ENCODE measurements at regions not wholly inside any gene's neighbourhood (a gene's known extent, or its start where the extent isn't known, plus 50 kb on each side); places are given as distances from the start of the nearest gene placed in this dataset.

DNA sequence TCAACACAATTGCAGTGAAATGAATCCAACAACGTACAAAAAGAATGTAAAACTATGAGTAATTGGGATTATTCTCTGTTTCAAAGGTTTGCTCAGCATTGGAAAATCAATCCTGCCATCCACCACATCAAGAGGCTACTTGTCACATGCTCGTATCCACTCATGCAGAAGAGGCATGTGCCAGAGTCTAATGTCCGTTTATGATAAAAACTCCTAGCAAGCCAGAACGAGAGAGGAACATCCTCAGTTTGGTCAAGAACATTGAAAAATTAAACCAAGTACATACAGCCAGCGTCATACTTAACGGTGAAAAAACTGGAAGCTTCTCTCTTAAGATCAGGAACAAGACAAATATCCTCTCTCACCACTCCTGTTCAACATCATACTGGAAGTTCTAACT is 563.9 kb upstream of the TMEM132C start:
- no peaks in the 10 kb centered on the region for H3K79me2 ChIP-seq (ENCODE audit: control insufficient read depth, insufficient read depth, low read length)
- no peaks in the 10 kb centered on the region for H3K9me1 ChIP-seq (replicated peaks; ENCODE audit: control insufficient read depth, extremely low read depth, insufficient read depth, low read length)
- dilution Hi-C loops (cut with MboI; ENCODE audit: extremely low pct_ligation_motif_present, low sequenced_read_pairs) (no loop called here), intact Hi-C loops (cut with micrococcal nuclease) (no loop called here)
- no peak for DNase-seq (ENCODE audit: low read depth, low spot score)
- H3K4me1 ChIP-seq (ENCODE audit: control insufficient read depth, extremely low read depth, insufficient read depth, low read length) = no peaks in the 10 kb centered on the region
- H4K20me1 ChIP-seq (replicated peaks; ENCODE audit: control insufficient read depth, extremely low read depth, insufficient read depth, low read length) = no peaks in the 10 kb centered on the region
- CTCF ChIA-PET = no interaction called here
- FAIRE-seq = no peak
- no peak overlapping the region for H3K4me3 ChIP-seq (replicated peaks in 1 of 3; ENCODE audit: insufficient read depth in 1 of 3, low read depth in 1 of 3, low read length in 3 of 3)
- no peak overlapping the region for H2AFZ ChIP-seq (ENCODE audit: low read depth, low read length)
- no peak overlapping the region for H3K9ac ChIP-seq (replicated peaks; ENCODE audit: extremely low read depth, insufficient read depth, low read length)
- H3K27me3 ChIP-seq (ENCODE audit: control insufficient read depth in 2 of 2, insufficient read depth in 2 of 2, low read length in 2 of 2) = no peaks in the 10 kb centered on the region
- no peaks in the 10 kb centered on the region for H3K36me3 ChIP-seq (ENCODE audit: control insufficient read depth in 2 of 2, extremely low read depth in 1 of 2, insufficient read depth in 2 of 2, low read length in 2 of 2)
- TF ChIP-seq, protein P1, sequence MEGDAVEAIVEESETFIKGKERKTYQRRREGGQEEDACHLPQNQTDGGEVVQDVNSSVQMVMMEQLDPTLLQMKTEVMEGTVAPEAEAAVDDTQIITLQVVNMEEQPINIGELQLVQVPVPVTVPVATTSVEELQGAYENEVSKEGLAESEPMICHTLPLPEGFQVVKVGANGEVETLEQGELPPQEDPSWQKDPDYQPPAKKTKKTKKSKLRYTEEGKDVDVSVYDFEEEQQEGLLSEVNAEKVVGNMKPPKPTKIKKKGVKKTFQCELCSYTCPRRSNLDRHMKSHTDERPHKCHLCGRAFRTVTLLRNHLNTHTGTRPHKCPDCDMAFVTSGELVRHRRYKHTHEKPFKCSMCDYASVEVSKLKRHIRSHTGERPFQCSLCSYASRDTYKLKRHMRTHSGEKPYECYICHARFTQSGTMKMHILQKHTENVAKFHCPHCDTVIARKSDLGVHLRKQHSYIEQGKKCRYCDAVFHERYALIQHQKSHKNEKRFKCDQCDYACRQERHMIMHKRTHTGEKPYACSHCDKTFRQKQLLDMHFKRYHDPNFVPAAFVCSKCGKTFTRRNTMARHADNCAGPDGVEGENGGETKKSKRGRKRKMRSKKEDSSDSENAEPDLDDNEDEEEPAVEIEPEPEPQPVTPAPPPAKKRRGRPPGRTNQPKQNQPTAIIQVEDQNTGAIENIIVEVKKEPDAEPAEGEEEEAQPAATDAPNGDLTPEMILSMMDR (IDR thresholded peaks at IDR 0.05; ENCODE audit: extremely low read depth in 1 of 2, insufficient read depth in 1 of 2, low read depth in 1 of 2, low read length in 2 of 2) = no peak
- no peak for TF ChIP-seq EZH2 (IDR thresholded peaks at IDR 0.05; ENCODE audit: borderline replicate concordance, low read depth, low read length, severe bottlenecking)
- no peak for TF ChIP-seq POLR2AphosphoS5 (IDR thresholded peaks at IDR 0.05; ENCODE audit: insufficient read depth, low read depth, low read length)
- peaks cover 8% of the 10 kb centered on the region for H3K9me3 ChIP-seq (replicated peaks; ENCODE audit: control insufficient read depth, insufficient read depth, low read length)
- H3K27ac ChIP-seq (ENCODE audit: insufficient read depth, low read depth, low read length) = no peak overlapping the region
- no TSS peak for BruUV-seq (replicated peaks)
- POLR2A ChIA-PET = no interaction called here
- no peak overlapping the region for H3K4me2 ChIP-seq (ENCODE audit: insufficient read depth, low read length)

DNA sequence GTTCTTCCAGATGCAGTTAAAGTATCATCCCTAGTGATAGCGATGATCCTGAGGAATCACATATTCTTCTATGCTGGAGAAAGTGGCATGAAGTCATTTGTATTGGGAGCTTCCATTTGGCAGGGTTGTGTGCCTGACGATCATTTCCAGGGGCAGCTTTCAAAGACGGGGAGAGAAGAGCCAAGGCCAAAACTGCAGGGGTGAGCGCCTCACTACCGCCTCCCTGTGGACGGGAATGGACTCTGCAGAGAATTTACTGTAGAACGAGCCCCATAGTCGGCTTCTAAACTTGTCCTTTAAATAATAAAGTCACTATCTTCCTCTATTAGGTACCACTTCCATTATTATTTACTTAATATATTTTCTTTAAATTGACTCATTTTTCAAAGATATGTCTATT is 555.9 kb upstream of the TMEM132C start:
- H3K4me2 ChIP-seq (ENCODE audit: insufficient read depth, low read length) = no peak overlapping the region
- no peak overlapping the region for H3K9ac ChIP-seq (replicated peaks; ENCODE audit: extremely low read depth, insufficient read depth, low read length)
- dilution Hi-C loops (cut with MboI; ENCODE audit: extremely low pct_ligation_motif_present, low sequenced_read_pairs) (no loop called here), intact Hi-C loops (cut with micrococcal nuclease) (no loop called here)
- CTCF ChIA-PET = no interaction called here
- H3K9me1 ChIP-seq (replicated peaks; ENCODE audit: control insufficient read depth, extremely low read depth, insufficient read depth, low read length) = no peaks in the 10 kb centered on the region
- POLR2A ChIA-PET = no interaction called here
- no peaks in the 10 kb centered on the region for H3K27me3 ChIP-seq (ENCODE audit: control insufficient read depth in 2 of 2, insufficient read depth in 2 of 2, low read length in 2 of 2)
- no peak overlapping the region for H3K27ac ChIP-seq (ENCODE audit: insufficient read depth, low read depth, low read length)
- H3K4me3 ChIP-seq (replicated peaks in 1 of 3; ENCODE audit: insufficient read depth in 1 of 3, low read depth in 1 of 3, low read length in 3 of 3) = no peak overlapping the region
- no peaks in the 10 kb centered on the region for H3K9me3 ChIP-seq (replicated peaks; ENCODE audit: control insufficient read depth, insufficient read depth, low read length)
- H4K20me1 ChIP-seq (replicated peaks; ENCODE audit: control insufficient read depth, extremely low read depth, insufficient read depth, low read length) = no peaks in the 10 kb centered on the region
- no peaks in the 10 kb centered on the region for H3K36me3 ChIP-seq (ENCODE audit: control insufficient read depth in 2 of 2, extremely low read depth in 1 of 2, insufficient read depth in 2 of 2, low read length in 2 of 2)
- DNase-seq (ENCODE audit: low read depth, low spot score) (no peak), FAIRE-seq (no peak)
- H3K79me2 ChIP-seq (ENCODE audit: control insufficient read depth, insufficient read depth, low read length) = no peaks in the 10 kb centered on the region
- H3K4me1 ChIP-seq (ENCODE audit: control insufficient read depth, extremely low read depth, insufficient read depth, low read length) = no peaks in the 10 kb centered on the region
- TF ChIP-seq, protein P2, sequence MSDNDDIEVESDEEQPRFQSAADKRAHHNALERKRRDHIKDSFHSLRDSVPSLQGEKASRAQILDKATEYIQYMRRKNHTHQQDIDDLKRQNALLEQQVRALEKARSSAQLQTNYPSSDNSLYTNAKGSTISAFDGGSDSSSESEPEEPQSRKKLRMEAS (IDR thresholded peaks at IDR 0.05; ENCODE audit: insufficient read depth, insufficient read length) = no peak
- no peak for TF ChIP-seq GATA2 (IDR thresholded peaks at IDR 0.05; ENCODE audit: insufficient read depth, insufficient read length, low read depth, low read length)
- no peak overlapping the region for H2AFZ ChIP-seq (ENCODE audit: low read depth, low read length)
- no TSS peak for BruUV-seq (replicated peaks)

Measured in endothelial cell of umbilical vein (primary cell).